ENCODE measurements at regions not wholly inside any gene's neighbourhood (a gene's known extent, or its start where the extent isn't known, plus 50 kb on each side); places are given as distances from the start of the nearest gene placed in this dataset.
"Not testable (repeated sequence)": the region's sequence is repeated elsewhere in the genome, so short reads cannot be mapped to it uniquely, and the experiment has no call there.

DNA sequence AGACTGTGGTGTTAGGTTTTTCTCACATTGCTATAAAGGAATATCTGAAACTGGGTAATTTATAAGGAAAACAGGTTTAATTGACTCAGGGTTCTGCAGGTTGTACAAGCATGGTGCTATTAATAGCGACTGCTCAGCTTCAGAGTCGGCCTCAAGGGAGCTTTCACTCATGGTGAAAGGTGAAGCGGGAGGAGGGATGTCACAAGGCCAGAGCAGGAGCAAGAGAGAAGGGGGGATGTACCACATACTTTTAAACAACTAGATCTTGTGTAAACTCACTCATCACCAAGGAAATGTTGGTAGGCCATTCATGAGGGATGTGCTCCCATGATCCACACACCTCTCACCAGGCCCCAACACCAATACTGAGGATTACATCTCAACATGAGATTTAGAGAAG lies 313.2 kb downstream of the UBE2NL start:
- not testable (repeated sequence) for DNase-seq (ENCODE audit: low spot score)

DNA sequence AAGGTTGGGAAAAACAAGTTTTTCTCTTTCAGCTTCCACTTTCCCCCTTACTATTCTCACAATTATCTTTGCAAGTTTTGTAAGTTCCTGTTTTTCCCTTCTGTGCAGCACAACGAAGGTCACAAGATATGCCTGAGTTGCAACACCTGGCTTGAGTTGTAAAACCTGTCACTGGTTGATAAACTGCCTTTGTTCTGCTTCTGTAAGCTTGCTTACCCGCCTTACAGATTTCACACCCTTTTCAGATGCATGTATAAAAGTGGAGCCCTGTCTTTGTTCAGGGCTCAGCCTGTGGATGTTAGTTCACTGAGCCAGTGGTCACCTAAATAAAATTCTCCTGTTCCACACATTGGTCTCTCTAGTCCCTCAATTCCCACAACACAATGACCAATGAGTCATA lies 318.9 kb downstream of the UBE2NL start:
- not testable (repeated sequence) for DNase-seq (ENCODE audit: low spot score)

DNA sequence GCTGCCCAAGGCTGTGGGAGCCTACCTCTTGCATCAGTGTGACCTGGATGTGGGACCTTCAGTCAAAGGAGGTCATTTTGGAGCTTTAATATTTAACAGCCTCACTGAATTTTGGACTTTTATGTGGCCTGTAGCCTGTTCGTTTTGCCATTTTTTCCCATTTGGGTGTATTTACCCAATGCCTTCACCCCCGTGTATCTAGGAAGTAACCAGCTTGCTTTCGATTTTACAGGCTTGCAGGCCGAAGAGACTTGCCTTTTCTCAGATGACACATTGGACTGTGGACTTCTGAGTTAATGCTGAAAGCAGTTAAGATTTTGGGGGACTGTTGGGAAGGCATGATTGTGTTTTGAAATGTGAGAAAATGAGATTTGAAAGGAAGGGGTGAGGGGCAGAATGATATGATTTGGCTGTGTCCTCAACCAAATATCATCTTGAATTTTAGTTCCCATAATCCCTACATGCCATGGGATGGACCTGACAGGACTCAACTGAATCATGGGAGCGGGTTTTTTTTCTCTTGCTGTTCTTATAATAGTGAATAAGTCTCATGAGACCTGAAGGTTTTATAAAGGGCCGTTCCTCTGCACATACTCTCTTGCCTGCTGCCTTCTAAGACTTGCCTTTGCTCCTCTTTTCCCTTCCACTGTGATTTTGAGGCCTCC lies 324.6 kb downstream of the UBE2NL start:
- DNase-seq (ENCODE audit: low spot score), result not testable (repeated sequence)

- DNase-seq (ENCODE audit: low spot score), result no peak
These were observed 330.8 kb downstream of the UBE2NL start for GRCh38 chrX:144214651-144215050.

DNA sequence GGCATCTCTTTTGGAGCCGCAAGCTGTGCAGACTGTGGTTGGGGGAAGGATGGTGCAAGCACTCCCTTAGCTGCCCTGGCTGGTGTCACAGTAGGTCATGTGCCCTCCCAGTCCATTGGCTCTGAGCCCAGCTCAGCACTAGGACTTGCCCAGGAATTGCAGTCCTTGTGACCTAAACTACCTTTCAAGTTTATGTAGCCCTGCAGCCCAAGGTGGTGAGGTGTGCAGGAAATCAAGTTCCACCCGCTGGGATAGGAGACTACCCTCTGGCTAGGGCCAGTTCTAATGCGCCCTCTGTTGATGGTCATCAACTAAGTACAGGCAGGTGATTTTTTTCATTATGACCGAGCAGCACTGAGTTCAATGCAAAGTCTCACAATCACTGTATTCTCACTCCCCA lies 335.2 kb downstream of the UBE2NL start:
- DNase-seq (ENCODE audit: low spot score), result no peak

DNA sequence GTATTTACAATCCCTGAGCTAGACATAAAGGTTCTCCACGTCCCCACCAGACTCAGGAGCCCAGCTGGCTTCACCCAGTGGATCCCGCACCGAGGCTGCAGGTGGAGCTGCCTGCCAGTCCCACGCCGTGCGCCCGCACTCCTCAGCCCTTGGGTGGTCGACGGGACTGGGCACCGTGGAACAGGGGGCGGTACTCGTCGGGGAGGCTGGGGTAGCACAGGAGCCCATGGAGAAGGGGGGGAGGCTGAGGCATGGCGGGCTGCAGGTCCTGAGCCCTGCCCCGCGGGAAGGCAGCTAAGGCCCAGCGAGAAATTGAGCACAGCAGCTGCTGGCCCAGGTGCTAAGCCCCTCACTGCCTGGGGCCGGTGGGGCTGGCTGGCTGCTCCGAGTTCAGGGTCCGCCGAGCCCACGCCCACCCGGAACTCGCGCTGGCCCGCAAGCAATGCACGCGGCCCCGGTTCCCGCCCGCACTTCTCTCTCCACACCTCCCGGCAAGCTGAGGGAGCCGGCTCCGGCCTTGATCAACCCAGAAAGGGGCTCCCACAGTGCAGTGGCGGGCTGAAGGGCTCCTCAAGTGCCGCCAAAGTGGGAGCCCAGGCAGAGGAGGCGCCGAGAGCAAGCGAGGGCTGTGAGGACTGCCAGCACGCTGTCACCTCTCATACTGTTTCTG lies 347.4 kb downstream of the UBE2NL start:
- DNase-seq (ENCODE audit: low spot score), result not testable (repeated sequence)

- DNase-seq (ENCODE audit: low spot score), result no peak
These were observed 369.5 kb downstream of the UBE2NL start for GRCh38 chrX:144253356-144253755.

- DNase-seq (ENCODE audit: low spot score), result no peak
These were observed 375.2 kb downstream of the UBE2NL start for GRCh38 chrX:144259054-144259453.

- no peak for DNase-seq (ENCODE audit: low spot score)
These were observed 381.8 kb downstream of the UBE2NL start for GRCh38 chrX:144265641-144266040.

GRCh38 chrX:144275367-144275766 lies 391.5 kb downstream of the UBE2NL start:
- DNase-seq (ENCODE audit: low spot score), result no peak

DNA sequence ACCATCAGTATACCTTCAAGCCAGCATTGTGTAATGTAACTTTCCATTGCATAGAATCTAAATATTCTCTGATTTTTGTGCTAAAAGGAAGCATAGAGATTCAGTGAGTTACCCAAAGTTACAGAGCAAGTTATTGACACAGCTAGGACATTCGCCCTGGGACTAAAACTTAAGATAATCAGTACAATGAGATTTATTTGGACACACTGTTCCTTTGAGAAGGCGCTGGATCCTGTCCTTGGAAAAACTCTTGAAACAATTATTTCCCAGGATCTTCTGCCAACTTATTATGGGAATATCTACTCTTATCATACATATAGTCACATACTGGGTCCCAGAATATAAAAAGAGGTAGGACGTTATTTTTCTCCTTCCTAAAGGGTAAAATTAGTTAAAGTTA lies 392.0 kb downstream of the UBE2NL start:
- DNase-seq (ENCODE audit: low spot score), result no peak

DNA sequence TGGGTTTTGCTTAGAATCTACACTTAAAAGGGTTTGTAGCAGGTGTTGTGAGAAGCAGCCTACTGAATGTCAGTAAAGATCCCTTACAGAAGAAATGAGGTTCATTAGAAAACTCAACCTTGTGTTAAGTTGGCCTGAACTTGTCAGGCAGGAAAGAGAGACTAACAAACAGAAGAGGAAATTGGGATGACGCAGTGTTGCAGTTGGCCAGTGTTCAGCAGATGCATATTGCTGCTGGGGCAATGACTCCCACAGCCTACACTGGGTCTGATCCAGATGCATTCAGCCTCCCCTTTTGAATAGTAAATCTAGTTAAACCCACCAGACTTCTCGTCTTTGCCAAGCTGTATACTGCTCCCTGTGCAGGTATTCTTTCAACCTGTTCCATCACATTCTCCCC lies 409.4 kb downstream of the UBE2NL start:
- DNase-seq (ENCODE audit: low spot score), result no peak

DNA sequence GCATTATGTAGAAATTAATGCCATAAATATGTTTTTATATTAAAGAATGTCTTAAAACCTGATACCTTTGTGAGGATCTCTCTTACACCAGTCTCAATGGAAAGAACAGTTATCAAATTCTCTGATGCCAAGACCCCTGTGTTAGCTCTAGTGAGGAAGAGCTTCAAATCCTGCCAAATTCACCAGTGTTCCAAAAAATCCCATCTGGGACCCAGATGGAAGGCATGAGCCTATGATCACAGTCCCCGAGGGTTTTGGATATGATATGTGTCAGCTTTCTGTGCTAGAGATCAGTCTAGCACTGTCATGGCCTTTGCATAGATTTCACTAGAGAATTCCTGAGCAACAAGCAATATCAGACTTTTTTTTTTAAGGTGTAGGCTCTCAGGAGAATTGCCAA lies 412.1 kb downstream of the UBE2NL start:
- no peak for DNase-seq (ENCODE audit: low spot score)

DNA sequence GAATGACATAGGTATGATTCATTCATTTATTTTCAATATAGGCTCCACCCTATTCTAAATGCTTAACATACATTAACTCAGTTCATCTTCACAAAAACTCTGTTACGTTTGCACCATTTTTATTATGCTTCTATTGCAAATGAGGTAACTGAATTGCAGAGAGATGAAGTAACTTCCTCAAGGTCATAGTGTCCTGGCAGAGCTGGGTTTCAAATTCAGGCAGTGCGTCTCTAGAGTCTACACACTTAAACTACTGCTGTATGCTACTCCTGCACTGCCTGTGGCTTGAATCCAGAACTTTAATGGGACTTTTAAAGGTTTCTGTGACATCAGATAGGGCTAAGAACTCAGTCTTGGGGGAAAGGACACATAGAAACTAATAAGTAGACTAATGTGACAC lies 413.4 kb downstream of the UBE2NL start:
- DNase-seq (ENCODE audit: low spot score), result no peak

- no peak for DNase-seq (ENCODE audit: low spot score)
These were observed 443.6 kb downstream of the UBE2NL start for GRCh38 chrX:144327495-144327894.

DNA sequence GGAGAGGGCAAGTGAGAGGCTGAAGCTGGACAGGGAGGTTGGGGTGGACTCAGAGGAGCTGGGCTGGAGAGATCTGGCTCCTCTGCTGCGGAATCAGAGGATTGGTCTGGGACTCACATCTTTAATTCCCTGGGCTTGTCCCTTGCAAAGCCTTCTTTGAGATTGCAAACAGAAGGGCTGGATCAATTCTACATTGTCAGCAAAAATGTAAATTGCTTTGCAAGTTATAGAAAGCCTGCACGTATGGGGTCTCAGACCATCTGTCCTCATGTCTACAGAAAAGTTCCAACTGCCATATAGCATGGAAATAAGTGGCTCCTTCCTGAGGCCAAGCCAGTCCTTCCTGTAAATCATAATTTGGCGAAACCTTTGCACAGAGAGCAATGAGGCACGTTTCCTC lies 449.6 kb downstream of the UBE2NL start:
- DNase-seq (ENCODE audit: low spot score), result no peak

DNA sequence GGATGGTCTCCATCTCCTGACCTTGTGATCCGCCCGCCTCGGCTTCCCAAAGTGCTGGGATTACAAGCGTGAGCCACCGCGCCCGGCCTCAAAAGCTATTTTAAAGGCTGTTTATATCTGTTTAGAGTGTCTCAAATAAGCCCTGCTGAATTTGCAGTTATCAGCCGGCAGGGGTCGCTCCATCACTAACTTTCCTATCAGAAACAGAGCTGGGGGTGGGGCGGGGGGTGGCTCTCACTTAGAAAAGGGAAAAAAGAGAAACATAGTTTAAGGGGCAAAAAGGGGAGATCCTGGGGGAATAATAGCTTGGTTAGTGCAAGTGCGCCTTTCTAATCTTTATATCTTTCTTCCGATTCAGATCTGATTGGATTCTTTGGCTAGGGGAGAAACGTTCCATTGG lies 450.7 kb downstream of the UBE2NL start:
- no peak for DNase-seq (ENCODE audit: low spot score)

DNA sequence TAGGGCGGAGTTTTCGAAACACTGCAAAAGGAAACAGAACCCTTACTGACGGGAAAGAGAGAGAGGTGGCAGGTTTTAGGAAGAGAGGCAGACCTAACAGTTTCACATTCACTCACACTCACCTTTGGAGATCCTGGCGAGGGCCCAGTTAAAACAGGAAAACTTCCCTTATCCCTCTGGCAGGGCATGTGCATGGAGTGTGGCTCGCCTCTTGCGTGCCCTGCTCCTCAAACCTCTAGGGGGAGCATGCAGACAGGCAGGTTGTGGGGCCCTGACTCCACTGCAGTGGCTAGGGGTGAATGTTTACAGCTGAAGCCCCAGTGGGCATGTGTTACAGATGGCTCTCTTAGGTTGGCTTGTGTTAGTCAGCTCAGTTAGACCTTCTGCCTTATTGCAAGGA lies 451.5 kb downstream of the UBE2NL start:
- DNase-seq (ENCODE audit: low spot score), result no peak

GRCh38 chrX:144379156-144379555 lies 495.3 kb downstream of the UBE2NL start:
- DNase-seq (ENCODE audit: low spot score), result no peak

DNA sequence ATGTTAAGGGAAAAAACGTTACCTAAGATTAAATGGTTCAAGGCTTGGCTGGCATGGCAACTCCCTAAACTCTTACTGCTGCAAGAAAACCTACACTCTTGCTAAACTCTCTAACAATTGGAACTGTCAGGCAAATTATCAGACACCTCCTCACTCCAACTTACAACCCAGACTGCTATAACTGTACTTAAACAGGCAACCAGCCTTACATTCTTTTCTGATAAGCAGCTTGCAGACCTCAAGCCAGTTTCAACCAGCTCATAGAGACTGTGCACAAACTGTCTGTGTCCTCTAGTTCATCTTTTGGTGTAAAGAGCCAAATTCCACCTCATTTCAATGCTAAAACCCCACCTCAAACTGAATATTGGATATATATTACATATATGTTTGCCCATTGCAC lies 504.9 kb downstream of the UBE2NL start:
- DNase-seq (ENCODE audit: low spot score), result peak; percentile 3

Measured in putamen (tissue), 1 donor.